WTC11 (cell line): ENCODE measurements at regions not wholly inside any gene's neighbourhood (a gene's known extent, or its start where the extent isn't known, plus 50 kb on each side); places are given as distances from the start of the nearest gene placed in this dataset.

Source experiments
- ATAC-seq: fragments of 200-7000 bp; cut with Tn5 transposase; 2 replicates; pipeline ENCODE4 v1.10.0; 2021; ENCODE audit warnings: mild to moderate bottlenecking, moderate library complexity
- CTCF ChIA-PET: fragments of 300-600 bp; sonication (Branson Sonifier 250); formaldehyde crosslinking; loops from one replicate; lab custom pipeline; 2021; ENCODE audit warnings: antibody characterized with exemption; lab: Charles Lee
- POLR2A ChIA-PET: fragments of 350-600 bp; sonication (Branson Sonifier 250); formaldehyde crosslinking; loops from one replicate; lab custom pipeline; 2021; ENCODE audit warnings: antibody characterized with exemption; lab: Charles Lee
- DNase-seq: peaks from one replicate; pipeline ENCODE4 v3.0.0; 2021; ENCODE audit warnings: low spot score
- H3K27ac Mint-ChIP-seq: 2 replicates; pipeline ENCODE4 v1.8.0; 2021; ENCODE audit warnings: mixed read lengths
- H3K27me3 Mint-ChIP-seq: 2 replicates; pipeline ENCODE4 v1.8.0; 2021; ENCODE audit warnings: low read depth, mild to moderate bottlenecking, moderate library complexity, mixed read lengths
- H3K36me3 Mint-ChIP-seq: 2 replicates; pipeline ENCODE4 v1.8.0; 2021; ENCODE audit warnings: mixed read lengths
- H3K4me1 Mint-ChIP-seq: 2 replicates; pipeline ENCODE4 v1.8.0; 2022; ENCODE audit warnings: mixed read lengths
- H3K4me3 Mint-ChIP-seq: 2 replicates; pipeline ENCODE4 v1.8.0; 2021; ENCODE audit warnings: mild to moderate bottlenecking, moderate library complexity, mixed read lengths
- H3K9me3 Mint-ChIP-seq: 2 replicates; pipeline ENCODE4 v1.8.0; 2021; ENCODE audit warnings: mixed read lengths
- CREM ChIP-seq: sonication (generic); formaldehyde crosslinking; IDR thresholded peaks from 2 replicates; pipeline ENCODE4 v1.8.1; 2022; ENCODE audit warnings: mild to moderate bottlenecking, missing genetic modification reagents, moderate library complexity
- FOXK1 ChIP-seq: sonication (generic); formaldehyde crosslinking; IDR thresholded peaks from 2 replicates; pipeline ENCODE4 v1.8.0; 2022; ENCODE audit warnings: mild to moderate bottlenecking, moderate library complexity, missing genetic modification reagents
- NR3C1 ChIP-seq: sonication (generic); formaldehyde crosslinking; conservative IDR thresholded peaks from 2 replicates; pipeline ENCODE4 v1.8.1; 2023; ENCODE audit warnings: low read depth, mild to moderate bottlenecking, missing genetic modification reagents
- PRRX2 ChIP-seq: fragments of 250-450 bp; sonication (Bioruptor Pico); IDR thresholded peaks from 2 replicates; pipeline ENCODE4 v1.8.0; 2021; ENCODE audit warnings: mild to moderate bottlenecking
- TEAD4 ChIP-seq: sonication (generic); formaldehyde crosslinking; IDR thresholded peaks from 2 replicates; pipeline ENCODE4 v1.8.0; 2022; ENCODE audit warnings: mild to moderate bottlenecking, missing genetic modification reagents
- TP53 ChIP-seq: sonication (generic); formaldehyde crosslinking; IDR thresholded peaks from 2 replicates; pipeline ENCODE4 v1.8.1; 2023; ENCODE audit warnings: mild to moderate bottlenecking, missing genetic modification reagents
- ZBTB21 ChIP-seq: sonication (generic); formaldehyde crosslinking; IDR thresholded peaks from 2 replicates; pipeline ENCODE4 v1.8.1; 2023; ENCODE audit warnings: mild to moderate bottlenecking, missing genetic modification reagents, borderline replicate concordance
- ZNF138 ChIP-seq: sonication (generic); formaldehyde crosslinking; conservative IDR thresholded peaks from 2 replicates; pipeline ENCODE4 v1.8.1; 2022; ENCODE audit warnings: mild to moderate bottlenecking, moderate library complexity, missing genetic modification reagents
- ZNF423 ChIP-seq: fragments of 250-450 bp; sonication (Bioruptor Pico); IDR thresholded peaks from 2 replicates; pipeline ENCODE4 v2.1.2; 2022; ENCODE audit warnings: mild to moderate bottlenecking, moderate library complexity
- ZNF671 ChIP-seq: fragments of 250-450 bp; sonication (Bioruptor Pico); IDR thresholded peaks from 2 replicates; pipeline ENCODE4 v1.8.0; 2021; ENCODE audit warnings: mild to moderate bottlenecking
- TF ChIP-seq, protein P1 (sequence below): fragments of 250-450 bp; sonication (Bioruptor Pico); IDR thresholded peaks from 2 replicates; pipeline ENCODE4 v1.9.0; 2021; ENCODE audit warnings: mild to moderate bottlenecking, borderline replicate concordance
- TF ChIP-seq, protein P2 (sequence below): fragments of 250-450 bp; sonication (Bioruptor Pico); IDR thresholded peaks from 2 replicates; pipeline ENCODE4 v1.9.0; 2021; ENCODE audit warnings: mild to moderate bottlenecking
- TF ChIP-seq, protein P3 (sequence below): sonication (generic); formaldehyde crosslinking; IDR thresholded peaks from 2 replicates; pipeline ENCODE4 v1.8.1; 2022; ENCODE audit warnings: low read depth, mild to moderate bottlenecking, moderate library complexity, missing genetic modification reagents, borderline replicate concordance
- TF ChIP-seq, protein P4 (sequence below): fragments of 200-600 bp; IDR thresholded peaks from 2 replicates; pipeline ENCODE4 v1.8.0; 2022; ENCODE audit warnings: antibody characterized with exemption
- TF ChIP-seq, protein P5 (sequence below): sonication (generic); formaldehyde crosslinking; conservative IDR thresholded peaks from 2 replicates; pipeline ENCODE4 v1.8.1; 2022; ENCODE audit warnings: mild to moderate bottlenecking, missing genetic modification reagents
- TF ChIP-seq, protein P6 (sequence below): sonication (generic); formaldehyde crosslinking; IDR thresholded peaks from 2 replicates; pipeline ENCODE4 v1.8.0; 2022; ENCODE audit warnings: mild to moderate bottlenecking, missing genetic modification reagents
- TF ChIP-seq, protein P7 (sequence below): sonication (generic); formaldehyde crosslinking; IDR thresholded peaks from 2 replicates; pipeline ENCODE4 v1.8.1; 2023; ENCODE audit warnings: mild to moderate bottlenecking, missing genetic modification reagents

DNA sequence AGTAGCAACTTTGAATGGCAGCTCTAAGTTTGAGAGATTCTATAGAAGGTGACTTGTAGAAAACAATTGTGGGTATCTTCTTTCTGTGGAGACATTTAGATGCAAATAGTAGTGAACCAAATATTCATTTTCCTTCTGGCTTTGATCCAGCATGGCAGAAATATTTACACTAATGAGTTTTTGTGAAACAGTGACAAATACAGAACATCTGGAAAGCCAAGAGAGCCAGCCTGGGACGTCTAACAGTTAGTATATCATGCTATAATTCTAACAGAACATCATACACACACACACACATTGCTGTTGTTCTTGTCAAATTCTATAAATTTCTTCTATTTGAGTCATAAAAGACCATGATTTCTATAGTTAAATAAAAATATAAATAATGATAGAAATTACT, 1777.9 kb downstream of the ARAP2 start (continued):
- TF ChIP-seq, protein P1, sequence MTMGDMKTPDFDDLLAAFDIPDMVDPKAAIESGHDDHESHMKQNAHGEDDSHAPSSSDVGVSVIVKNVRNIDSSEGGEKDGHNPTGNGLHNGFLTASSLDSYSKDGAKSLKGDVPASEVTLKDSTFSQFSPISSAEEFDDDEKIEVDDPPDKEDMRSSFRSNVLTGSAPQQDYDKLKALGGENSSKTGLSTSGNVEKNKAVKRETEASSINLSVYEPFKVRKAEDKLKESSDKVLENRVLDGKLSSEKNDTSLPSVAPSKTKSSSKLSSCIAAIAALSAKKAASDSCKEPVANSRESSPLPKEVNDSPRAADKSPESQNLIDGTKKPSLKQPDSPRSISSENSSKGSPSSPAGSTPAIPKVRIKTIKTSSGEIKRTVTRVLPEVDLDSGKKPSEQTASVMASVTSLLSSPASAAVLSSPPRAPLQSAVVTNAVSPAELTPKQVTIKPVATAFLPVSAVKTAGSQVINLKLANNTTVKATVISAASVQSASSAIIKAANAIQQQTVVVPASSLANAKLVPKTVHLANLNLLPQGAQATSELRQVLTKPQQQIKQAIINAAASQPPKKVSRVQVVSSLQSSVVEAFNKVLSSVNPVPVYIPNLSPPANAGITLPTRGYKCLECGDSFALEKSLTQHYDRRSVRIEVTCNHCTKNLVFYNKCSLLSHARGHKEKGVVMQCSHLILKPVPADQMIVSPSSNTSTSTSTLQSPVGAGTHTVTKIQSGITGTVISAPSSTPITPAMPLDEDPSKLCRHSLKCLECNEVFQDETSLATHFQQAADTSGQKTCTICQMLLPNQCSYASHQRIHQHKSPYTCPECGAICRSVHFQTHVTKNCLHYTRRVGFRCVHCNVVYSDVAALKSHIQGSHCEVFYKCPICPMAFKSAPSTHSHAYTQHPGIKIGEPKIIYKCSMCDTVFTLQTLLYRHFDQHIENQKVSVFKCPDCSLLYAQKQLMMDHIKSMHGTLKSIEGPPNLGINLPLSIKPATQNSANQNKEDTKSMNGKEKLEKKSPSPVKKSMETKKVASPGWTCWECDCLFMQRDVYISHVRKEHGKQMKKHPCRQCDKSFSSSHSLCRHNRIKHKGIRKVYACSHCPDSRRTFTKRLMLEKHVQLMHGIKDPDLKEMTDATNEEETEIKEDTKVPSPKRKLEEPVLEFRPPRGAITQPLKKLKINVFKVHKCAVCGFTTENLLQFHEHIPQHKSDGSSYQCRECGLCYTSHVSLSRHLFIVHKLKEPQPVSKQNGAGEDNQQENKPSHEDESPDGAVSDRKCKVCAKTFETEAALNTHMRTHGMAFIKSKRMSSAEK (CRISPR knock-in tag) = no peak
- TF ChIP-seq CREM (CRISPR knock-in tag) (no peak), TEAD4 (CRISPR knock-in tag) (no peak), NR3C1 (CRISPR knock-in tag) (no peak), TP53 (no peak)
- TF ChIP-seq, protein P2, sequence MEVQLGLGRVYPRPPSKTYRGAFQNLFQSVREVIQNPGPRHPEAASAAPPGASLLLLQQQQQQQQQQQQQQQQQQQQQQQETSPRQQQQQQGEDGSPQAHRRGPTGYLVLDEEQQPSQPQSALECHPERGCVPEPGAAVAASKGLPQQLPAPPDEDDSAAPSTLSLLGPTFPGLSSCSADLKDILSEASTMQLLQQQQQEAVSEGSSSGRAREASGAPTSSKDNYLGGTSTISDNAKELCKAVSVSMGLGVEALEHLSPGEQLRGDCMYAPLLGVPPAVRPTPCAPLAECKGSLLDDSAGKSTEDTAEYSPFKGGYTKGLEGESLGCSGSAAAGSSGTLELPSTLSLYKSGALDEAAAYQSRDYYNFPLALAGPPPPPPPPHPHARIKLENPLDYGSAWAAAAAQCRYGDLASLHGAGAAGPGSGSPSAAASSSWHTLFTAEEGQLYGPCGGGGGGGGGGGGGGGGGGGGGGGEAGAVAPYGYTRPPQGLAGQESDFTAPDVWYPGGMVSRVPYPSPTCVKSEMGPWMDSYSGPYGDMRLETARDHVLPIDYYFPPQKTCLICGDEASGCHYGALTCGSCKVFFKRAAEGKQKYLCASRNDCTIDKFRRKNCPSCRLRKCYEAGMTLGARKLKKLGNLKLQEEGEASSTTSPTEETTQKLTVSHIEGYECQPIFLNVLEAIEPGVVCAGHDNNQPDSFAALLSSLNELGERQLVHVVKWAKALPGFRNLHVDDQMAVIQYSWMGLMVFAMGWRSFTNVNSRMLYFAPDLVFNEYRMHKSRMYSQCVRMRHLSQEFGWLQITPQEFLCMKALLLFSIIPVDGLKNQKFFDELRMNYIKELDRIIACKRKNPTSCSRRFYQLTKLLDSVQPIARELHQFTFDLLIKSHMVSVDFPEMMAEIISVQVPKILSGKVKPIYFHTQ (CRISPR knock-in tag) = no peak
- TF ChIP-seq, protein P3, sequence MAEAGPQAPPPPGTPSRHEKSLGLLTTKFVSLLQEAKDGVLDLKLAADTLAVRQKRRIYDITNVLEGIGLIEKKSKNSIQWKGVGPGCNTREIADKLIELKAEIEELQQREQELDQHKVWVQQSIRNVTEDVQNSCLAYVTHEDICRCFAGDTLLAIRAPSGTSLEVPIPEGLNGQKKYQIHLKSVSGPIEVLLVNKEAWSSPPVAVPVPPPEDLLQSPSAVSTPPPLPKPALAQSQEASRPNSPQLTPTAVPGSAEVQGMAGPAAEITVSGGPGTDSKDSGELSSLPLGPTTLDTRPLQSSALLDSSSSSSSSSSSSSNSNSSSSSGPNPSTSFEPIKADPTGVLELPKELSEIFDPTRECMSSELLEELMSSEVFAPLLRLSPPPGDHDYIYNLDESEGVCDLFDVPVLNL (CRISPR knock-in tag) = no peak
- TF ChIP-seq, protein P4, sequence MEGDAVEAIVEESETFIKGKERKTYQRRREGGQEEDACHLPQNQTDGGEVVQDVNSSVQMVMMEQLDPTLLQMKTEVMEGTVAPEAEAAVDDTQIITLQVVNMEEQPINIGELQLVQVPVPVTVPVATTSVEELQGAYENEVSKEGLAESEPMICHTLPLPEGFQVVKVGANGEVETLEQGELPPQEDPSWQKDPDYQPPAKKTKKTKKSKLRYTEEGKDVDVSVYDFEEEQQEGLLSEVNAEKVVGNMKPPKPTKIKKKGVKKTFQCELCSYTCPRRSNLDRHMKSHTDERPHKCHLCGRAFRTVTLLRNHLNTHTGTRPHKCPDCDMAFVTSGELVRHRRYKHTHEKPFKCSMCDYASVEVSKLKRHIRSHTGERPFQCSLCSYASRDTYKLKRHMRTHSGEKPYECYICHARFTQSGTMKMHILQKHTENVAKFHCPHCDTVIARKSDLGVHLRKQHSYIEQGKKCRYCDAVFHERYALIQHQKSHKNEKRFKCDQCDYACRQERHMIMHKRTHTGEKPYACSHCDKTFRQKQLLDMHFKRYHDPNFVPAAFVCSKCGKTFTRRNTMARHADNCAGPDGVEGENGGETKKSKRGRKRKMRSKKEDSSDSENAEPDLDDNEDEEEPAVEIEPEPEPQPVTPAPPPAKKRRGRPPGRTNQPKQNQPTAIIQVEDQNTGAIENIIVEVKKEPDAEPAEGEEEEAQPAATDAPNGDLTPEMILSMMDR = no peak
- TF ChIP-seq, all 79 proteins: peak for 0

DNA sequence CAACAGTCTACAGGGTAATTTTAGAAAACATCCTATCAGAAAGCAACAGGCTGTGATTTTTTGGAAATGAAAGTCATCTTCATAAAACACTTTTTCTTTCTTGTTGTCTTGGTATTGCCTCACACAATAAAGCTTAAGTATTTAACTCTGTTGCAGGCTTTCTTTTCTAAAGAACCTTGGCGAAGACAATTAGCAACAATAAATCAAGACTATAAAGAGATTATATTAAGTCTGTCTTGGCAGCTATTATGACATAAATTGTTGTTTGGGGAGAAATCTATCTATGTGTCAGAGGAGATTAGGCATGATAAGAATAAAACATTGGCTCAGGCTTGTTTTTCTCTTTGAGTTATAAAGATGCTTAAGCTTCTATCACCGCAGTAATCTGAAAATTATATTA, 1774.8 kb downstream of the ARAP2 start:
- Mint-ChIP-seq H3K4me3 (no peak overlapping the region), H3K36me3 (peaks cover 5% of the 10 kb centered on the region; the same call in 1 of the 2 replicates), H3K4me1 (peaks cover 4% of the 10 kb centered on the region; the same call in 1 of the 2 replicates), H3K27me3 (no peaks in the 10 kb centered on the region), H3K9me3 (peaks cover 6% of the 10 kb centered on the region), H3K27ac (no peak overlapping the region)
- TF ChIP-seq FOXK1 (CRISPR knock-in tag) (no peak), NR3C1 (CRISPR knock-in tag) (no peak), ZNF423 (no peak), PRRX2 (CRISPR knock-in tag) (no peak), ZBTB21 (no peak), ZNF138 (CRISPR knock-in tag) (no peak), ZNF671 (CRISPR knock-in tag) (no peak)
- TF ChIP-seq, protein P5, sequence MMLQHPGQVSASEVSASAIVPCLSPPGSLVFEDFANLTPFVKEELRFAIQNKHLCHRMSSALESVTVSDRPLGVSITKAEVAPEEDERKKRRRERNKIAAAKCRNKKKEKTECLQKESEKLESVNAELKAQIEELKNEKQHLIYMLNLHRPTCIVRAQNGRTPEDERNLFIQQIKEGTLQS (CRISPR knock-in tag) = no peak
- TF ChIP-seq, protein P6, sequence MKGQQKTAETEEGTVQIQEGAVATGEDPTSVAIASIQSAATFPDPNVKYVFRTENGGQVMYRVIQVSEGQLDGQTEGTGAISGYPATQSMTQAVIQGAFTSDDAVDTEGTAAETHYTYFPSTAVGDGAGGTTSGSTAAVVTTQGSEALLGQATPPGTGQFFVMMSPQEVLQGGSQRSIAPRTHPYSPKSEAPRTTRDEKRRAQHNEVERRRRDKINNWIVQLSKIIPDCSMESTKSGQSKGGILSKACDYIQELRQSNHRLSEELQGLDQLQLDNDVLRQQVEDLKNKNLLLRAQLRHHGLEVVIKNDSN (CRISPR knock-in tag) = no peak
- TF ChIP-seq, protein P7, sequence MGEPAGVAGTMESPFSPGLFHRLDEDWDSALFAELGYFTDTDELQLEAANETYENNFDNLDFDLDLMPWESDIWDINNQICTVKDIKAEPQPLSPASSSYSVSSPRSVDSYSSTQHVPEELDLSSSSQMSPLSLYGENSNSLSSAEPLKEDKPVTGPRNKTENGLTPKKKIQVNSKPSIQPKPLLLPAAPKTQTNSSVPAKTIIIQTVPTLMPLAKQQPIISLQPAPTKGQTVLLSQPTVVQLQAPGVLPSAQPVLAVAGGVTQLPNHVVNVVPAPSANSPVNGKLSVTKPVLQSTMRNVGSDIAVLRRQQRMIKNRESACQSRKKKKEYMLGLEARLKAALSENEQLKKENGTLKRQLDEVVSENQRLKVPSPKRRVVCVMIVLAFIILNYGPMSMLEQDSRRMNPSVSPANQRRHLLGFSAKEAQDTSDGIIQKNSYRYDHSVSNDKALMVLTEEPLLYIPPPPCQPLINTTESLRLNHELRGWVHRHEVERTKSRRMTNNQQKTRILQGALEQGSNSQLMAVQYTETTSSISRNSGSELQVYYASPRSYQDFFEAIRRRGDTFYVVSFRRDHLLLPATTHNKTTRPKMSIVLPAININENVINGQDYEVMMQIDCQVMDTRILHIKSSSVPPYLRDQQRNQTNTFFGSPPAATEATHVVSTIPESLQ (CRISPR knock-in tag) = no peak
- ChIA-PET POLR2A (no interaction called here), CTCF (no interaction called here)
- no peak for ATAC-seq
- DNase-seq = no peak
